Stimulated activated CD4-positive, alpha-beta T cell treated with anti-CD3 and anti-CD28 coated beads, Interleukin-1b, Interleukin-23, amount 100 ng/mL, for 1 hour (primary cell): ENCODE measurements at regions not wholly inside any gene's neighbourhood (a gene's known extent, or its start where the extent isn't known, plus 50 kb on each side); places are given as distances from the start of the nearest gene placed in this dataset.

Experiments used
- DNase-seq, 2 donors: peaks; one replicate each; pipeline ENCODE4 v3.0.0-alpha.2; 2020; ENCODE audit warnings: low read depth in 2 of 2

DNA sequence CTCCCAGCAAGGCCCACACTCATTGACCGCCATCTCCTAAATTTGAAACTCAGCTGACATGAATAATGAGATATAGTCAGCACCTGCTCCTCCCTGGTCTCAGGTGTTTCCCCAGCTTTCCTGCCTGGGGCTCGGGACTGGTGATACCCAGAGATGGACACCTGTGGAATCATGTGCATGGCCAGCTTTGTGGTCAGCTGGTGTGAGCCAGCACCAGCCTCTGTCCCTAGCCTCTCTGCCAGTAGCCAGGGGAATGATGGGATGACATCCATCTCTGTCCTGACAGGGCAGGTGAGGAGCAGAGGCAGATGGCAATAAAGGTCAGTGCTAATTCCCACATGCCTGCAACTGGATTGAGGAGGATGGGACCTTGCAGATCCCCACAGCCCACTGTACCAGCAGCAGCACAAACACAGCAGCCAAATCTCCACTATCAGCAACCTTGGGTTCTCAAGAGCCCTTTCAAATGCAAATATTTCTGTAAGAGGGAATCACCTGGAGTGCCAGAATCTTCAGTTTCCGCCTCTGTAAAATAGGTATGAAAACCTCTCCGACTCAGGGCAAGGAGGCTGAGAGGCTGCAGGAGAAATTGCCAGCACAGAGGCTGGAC lies 329.2 kb upstream of the ZMIZ1 start:
- no peak for DNase-seq

DNA sequence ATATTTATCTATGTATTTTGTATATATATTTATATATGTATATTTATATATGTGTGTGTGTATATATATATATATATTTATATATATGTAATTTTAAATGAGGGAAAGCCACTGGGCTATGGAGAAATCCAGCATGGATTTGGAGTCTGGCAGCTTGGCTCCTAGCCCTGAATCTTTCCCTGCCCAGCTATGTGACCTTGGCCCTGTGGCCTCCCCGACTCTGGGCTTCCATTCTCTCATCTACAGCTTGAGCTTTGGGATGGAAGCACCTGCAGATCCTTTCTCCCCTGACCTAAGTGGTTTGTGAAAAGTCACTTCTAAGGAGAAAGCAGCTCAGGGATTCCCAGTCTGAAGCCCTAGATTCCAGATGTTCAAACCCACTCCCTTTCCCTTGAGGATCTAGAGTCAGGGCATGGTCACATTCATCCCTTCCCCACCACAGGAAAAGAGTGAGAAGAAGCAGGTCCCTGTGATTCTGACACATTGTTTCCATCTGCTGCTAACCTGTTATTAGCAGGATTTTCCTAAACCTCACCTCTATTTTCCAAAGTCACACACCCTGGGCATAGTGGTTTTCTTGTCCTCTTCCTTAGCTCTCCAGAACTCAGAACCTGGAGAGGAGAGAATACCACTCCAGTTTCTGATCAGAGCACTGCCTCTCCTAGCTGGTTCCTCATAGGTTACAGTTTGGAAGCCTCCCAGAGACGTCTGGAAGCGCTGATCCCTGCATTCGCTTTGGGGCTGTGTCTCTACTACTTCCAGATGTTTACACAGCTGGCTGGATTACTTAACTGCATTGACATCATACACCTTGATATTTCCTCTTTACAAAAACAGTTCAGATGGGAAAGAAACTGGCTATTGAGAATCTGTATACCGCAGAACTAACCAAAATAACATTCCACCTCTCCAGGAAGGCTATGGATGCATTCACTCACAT lies 327.5 kb upstream of the ZMIZ1 start:
- no peak for DNase-seq

DNA sequence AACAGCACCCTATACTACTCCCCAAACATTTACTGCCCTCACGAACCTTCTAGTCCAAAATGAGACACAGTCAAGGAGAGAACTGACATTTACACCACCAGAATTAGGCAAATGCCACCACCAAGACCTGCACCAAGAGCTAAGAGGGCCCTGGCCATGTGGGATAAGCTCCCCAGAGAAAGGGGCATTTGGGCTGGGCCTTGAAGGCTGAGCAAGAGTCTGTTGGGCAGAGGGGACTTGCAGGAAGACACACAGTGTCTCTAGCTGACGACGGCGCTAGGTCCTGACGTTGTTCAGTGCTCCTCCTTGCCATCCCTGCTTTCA lies 326.4 kb upstream of the ZMIZ1 start:
- DNase-seq: no peak

DNA sequence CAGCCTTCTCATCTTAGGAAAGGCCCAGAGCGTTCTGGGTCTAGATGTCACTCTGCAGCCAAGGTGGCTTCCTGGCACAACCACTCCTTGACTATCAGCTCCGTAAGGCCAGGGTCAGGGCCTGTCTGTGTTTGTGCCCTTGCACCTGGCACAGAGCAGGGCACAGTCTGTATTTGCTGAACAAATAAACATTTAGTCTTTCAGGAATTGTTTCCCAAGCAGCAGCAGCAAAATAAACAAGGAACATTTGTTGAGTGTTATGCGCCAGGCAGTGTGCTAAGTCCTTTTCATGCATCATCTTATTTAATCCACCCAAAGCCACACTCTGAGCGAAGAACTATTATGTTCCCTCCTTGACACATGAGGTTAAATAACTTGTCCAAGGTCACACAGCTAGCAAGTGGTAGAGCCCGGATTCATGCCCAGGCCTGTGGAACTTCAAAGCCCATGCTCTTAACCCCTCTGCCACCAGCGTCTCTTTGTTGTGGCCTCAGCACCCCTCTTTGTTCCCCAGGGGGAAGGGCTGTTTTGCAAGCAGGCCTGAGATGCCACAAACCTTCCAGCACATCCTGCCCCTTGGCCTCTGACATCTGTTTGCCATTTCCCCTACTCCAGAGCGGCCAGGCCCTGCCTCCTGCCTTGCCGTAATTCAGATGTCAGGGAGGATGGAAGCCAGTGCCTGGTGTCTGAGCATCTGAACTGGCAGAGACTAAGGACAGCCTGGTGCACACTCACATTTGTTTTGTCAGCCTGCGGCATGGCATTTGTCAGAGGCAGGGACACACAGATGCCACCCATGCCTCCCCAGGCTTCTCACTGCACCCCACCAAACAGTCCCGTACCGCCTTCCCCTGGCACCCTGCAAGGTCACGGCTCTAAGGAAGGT lies 325.8 kb upstream of the ZMIZ1 start:
- DNase-seq: no peak

DNA sequence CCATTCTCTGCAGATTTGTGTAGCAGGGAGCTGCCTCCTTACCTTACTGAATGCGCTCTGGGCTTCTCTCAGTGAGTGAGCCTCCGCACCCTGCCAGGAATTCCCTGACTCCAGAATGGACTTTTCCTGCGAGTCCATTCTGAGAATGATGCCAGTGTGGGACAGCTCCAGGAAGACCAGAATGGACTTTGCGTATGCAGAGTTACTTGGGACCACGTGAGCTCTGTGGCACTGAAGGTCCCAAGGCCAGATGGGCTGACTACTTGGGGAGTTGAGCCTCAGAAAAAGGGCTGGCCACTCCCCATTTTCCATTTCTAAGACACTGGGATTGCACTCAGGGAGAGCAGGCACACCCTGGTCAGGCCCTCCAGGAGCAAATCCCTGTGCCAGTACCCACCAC lies 324.7 kb upstream of the ZMIZ1 start:
- no peak for DNase-seq

DNA sequence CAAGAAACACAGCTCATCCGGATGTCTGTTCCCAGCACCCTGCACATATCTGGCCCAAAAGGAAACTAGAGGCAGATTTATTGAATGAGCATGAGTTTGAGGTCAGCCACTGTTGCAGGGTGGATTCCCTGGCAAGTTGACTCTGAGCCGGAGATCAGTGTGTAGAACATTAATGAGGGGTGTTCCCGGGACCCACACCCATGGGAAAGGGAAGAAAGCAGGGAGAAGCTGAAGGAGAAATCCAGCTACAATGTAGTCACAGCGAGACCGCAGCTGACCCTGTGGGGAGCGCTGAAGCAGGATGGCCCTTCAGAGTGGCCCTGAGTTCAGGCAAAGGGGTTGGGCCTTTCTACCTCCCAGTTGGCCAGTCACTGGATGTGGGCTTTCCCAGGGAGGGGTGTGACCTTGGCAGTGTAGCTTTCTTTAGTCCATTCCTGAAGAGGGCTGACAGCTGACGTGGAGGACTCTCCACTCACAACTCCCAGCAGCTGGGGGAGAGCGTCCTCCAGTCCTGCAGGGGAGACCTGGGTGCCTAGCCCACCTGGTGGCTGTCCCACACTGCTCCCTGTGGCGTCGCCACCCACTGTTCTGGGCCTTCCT lies 324.2 kb upstream of the ZMIZ1 start:
- no peak for DNase-seq

DNA sequence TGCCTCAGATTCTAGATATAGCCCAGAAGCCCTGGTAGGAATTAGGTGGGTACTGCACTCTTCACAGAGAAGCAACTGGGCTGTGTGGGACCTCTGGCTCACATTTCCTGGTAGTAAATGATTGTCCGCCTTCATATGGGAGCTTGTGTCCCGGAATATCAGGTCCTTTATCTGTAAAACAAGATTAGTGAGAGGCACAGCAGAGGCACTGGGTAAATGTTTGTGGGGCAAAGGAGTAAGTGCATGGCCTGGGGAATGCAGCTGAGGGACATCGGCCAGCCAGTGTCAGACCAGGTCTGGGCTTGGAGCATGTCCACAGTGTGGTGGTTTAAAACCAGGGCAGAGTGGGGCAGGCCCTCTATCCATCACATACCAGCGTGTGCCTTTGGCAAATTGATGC lies 323.3 kb upstream of the ZMIZ1 start:
- DNase-seq: no peak

DNA sequence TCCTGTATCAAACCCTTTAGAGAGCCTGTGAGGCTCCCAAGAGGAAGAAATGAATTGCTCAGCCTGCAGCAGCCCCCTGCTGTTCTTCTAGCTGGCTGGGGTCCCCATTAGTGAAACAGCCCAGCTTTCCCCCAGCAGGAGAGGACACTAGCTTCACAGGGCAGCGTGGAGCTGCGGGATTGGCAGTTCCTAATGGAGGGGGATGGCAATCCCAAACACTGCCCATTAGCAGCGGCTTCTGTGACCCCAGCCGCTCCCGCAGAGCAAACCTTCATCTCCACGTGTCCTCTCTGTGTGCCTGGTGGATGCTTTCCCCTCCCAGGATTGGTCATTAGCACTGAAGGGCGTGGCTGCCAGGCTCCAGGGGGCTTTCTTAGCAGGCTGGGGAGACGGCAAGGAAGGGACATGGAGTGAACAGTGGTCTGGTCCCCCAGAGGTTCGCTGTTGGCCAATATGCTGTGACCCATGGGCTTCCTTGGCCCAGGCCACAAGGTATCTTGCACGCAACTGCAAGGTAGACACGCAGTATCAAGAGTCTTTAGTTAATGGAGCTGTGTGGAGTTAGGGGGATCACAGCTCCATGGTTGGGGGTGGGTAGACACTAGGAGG lies 322.5 kb upstream of the ZMIZ1 start:
- DNase-seq: no peak

DNA sequence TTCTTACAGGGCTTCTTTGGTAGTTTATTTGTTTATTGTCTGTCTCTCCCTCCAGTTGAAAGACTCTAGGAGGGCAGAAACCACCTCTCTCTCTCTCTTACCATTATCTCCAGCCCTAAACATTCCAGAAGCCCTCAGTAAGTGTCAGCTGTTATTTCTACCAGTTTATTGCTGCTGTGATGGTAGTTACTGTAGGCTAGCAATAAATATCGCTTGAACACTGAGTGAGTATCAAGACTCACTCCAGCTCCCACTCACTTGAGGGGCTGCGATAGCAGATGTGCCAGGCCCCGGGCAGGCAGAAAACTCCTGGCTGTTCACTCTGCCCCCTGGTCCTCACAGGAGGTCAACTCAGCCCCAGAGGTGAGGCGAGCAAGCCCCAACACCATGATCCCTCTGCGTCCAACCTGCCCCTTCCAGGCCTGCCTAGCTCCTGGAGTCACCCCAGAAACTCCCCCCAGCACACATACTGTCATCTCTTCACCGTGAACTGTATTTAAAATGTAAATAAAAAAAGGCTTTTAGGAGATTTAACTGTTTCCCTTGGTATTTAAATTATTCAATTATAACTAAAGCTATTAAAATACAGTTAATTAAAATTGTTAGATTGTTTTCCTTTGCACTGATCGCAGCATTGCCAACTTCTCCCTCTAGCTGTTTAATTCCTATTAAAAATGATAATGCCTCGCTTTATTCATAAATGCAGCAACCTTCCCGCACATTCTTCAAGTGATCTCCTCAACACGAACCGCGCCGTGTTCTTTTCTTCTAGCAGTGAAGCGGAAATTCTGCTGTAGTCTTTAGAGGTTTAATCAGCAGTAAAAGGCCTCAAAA lies 321.1 kb upstream of the ZMIZ1 start:
- DNase-seq: no peak

DNA sequence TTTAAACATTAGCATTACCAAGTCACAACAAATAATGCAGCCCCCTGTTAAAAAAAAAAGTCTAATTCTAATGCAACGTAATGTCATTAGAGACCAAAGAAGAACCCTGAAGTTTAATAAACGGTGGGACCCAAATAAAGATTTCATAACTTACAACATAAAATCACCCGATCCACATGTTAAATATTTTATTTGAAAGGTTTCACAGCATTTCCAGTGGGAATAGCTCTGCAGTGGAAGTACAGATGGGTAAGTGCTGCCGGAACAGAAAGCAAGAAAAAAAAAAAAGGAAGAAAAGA lies 320.6 kb upstream of the ZMIZ1 start:
- no peak for DNase-seq

DNA sequence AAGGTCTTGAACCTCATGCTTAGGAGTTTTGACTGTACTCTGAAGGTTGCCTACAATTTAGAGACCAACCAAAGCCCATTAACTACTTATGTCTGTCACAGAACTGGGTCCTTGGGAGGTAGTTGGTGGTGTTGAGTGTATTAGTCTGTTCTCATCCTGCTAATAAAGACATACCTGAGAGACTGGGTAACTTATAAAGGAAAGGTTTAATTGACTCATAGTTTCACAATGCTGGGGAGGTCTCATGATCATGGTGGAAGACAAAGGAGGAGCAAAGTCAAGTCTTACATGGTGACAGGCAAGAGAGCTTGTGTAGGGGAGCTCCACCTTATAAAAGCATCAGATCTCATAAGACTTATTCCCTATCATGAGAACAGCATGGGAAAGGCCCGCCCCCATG lies 319.6 kb upstream of the ZMIZ1 start:
- no peak for DNase-seq

DNA sequence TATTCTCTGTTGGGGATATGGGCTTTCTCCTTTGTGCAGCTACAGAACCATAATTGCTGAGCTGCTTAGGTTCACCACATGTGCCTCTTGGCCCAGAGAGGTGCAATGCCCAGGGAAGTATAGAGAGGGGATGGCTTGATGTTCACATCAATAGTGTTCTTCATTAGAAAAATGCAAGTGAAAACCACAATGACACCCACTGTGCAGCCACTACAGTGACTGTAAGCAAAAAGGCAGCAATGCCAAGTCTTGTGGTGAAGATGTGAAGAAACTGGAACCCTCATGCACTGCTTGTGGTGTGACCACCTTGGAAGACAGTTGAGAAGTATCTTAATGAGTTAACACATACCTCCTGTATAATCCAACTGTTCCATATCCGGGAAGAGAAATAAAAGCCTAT lies 318.9 kb upstream of the ZMIZ1 start:
- no peak for DNase-seq

DNA sequence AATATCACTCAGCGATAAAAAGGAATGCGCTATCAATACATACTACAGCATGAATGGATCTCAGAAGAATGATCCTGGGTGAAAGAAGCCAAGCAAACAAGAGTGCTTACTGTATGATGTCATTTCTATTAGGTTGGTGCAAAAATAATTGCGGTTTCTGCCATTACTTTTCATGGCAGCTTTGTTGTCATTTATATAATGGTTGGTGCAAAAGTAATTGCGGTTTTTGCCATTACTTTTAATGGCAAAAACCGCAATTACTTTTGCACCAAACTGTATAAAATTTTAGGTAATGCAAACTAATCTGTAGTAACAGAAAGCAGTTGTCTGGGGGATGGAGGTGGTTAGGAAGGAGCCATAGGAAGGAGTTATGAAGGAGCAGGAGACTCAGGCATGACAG lies 318.3 kb upstream of the ZMIZ1 start:
- no peak for DNase-seq

DNA sequence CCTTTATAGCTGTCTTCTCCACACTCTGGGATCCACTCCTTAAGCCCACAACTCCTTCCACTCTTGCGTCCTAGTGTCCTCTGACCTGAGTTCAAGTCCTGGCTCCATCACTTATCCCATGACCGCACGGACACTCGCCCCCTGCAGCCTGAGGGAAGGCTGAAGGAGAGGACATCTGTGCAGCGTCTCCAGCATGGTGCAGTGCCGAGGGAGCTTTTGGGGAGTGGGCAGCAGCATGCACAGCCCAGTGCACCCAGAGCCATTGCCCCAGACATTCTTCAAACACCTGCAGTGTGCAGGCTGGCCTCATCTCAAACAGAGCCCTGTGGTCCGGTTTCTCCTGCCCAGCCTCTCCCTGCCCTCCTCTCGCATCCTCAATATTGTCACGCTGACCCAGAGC lies 317.1 kb upstream of the ZMIZ1 start:
- no peak for DNase-seq

DNA sequence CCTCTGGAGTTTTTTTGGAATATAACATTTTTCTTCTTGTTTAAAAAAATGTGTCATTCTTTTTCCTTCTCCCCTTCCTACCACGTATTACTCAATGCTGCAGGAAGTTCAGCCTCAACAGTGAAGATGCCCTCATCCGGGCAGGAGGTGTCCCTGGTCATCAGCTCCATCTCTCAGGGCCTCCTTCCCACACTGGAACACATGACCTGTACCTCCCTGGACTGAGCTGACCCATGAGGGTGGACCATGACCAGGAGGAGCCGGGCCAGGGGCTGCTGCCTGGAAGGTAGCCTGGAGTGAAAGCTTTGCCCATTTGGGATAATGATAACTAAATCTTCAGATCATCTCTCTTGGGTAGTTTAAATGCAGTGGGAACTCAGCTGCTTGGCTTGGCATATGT lies 316.5 kb upstream of the ZMIZ1 start:
- DNase-seq: no peak

DNA sequence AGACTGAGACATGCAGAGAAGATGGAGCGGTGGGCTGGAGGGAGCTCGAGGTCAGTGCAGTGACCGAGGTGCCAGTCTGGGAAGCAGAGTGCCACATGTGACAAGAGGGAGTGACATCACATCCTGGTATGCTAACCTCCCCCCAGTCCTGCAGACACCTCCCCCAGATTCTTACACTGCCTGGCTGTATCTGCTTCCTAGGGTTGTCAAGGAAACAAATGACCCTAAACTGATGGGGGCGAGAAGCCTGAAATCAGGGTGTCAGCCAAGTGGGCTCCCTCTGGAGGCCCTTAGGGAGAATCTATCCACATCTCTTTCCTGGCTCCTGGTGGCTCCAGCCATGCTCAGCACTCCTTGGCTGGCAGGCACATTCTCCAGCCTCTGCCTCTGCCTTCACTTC lies 316.1 kb upstream of the ZMIZ1 start:
- no peak for DNase-seq

DNA sequence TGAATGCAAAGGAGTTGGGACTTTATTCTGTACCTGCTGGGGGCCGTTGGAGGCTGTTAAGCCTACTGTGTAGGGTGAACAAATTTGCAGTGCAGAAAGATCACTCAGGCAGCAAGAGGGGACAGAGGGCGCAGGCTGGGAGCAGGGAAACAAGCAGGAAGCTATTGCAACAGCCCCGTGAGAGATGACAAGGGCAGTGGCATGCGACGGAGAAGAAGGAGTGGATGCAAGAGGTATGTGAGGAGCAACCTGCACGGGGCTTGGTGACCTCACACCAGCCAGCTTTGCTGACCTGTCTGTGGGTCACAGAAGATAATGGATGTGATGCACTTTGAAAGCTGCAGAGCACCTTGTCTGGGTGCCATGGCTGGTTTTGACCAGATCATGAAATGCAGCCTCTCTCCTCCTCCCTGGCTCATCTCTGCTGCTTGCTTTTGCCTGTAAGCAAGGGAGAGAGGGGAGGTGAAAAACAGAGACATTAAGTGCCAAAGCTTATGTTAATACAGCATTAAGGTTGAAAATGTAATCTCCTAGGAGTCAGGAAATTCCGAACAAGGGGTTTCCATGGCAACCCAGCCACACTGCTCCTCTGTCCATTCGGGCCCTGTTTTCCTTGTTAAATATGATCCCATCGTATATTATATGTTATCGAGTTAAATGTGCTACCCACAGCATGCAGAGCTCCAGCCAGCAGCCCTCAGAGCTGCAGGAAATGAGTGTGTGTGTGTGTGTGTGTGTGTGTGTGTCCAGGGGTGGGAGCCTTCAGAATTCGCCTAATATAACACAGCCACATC lies 314.3 kb upstream of the ZMIZ1 start:
- DNase-seq: no peak

DNA sequence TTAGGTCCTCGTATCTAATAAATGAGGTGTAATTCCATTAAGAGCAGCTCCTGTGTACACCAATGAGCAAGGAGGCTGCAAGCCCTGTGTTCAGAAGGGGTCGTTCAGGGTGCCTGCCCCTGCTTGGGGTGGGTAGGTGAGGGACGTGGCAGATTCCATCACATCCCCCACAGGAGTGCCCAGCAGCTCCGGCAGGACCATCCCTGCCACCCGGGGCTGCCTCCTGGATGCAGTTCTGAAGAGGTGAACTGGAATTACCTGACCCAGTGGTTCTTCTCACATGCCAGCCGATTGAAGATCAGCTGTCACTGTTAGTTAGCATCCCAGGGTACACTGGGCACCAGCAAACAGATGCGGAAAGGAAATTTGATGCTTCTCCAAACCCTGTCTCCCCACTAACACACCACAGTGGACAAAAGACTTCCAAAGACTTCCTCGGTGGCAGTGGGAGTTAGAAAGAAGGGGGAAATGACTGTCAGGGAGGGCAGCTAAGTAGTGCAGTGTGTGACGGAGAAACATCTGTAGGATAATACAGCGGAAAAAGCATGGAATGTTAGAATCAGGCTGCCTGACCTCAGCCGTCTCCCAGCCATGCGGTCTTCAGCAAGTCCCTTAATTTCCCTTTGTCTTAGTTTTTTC lies 313.6 kb upstream of the ZMIZ1 start:
- no peak for DNase-seq

DNA sequence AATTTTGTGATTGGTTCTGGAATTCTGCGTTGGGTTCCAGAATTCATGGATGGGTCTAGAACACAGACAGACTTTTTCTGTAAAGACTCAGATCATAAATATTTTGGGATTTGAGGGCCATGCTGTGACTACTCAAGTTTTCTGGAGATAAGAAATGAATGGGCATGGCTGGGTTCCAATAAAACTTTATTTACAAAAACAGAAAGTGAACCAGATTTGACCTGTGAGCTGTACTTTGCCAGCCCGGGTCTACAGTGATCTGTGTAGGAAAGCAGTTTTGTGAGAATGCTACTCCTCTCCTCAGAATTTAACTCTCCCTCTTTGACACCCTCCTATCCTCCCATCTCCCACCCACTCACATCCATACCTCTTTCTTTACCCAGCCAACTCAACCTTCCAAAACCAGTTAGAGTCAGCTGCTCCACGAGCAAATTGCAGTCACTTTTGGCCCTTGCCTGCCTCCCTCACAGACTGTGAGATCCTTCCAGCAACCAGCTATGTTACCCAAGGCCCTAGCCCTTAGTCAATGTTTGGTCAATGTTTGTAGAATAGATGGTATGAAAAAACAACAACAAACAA lies 312.8 kb upstream of the ZMIZ1 start:
- no peak for DNase-seq
